K562 (cell line): ENCODE measurements at regions not wholly inside any gene's neighbourhood (a gene's known extent, or its start where the extent isn't known, plus 50 kb on each side); places are given as distances from the start of the nearest gene placed in this dataset.
A peak's percentile ranks its signal among the peaks of the same experiment; 100 is the strongest.
"Not testable (repeated sequence)": the region's sequence is repeated elsewhere in the genome, so short reads cannot be mapped to it uniquely, and the experiment has no call there.

Source experiments
- ATAC-seq: fragments of 200-7000 bp; cut with Tn5 transposase; 3 replicates; pipeline ENCODE4 v1.9.1; 2020; ENCODE audit warnings: moderate library complexity
- BruUV-seq: library from RNA; stranded (reverse); fragments of 400-500 nt; replicated peaks from 2 replicates; lab custom pipeline; 2021; lab: Mats Ljungman, UMichigan
- CTCF ChIA-PET: fragments of 300-600 bp; formaldehyde crosslinking; extraction: SDS; loops from one replicate; lab custom pipeline; 2021; ENCODE audit warnings: low intra/inter-chr PET ratio; lab: Yijun Ruan, JAX
- POLR2A ChIA-PET: fragments of 300-600, 350-650 bp; sonication (Branson Sonifier 250); formaldehyde crosslinking; extraction: SDS; loops from one replicate; lab custom pipeline; 2021; ENCODE audit warnings: antibody characterized with exemption, inconsistent platforms; lab: Yijun Ruan, JAX
- DNase-seq, 4 experiments: peaks; one replicate each; pipeline versions ENCODE4 v3.0.0 to v3.0.0-alpha.2; 2011 to 2018; ENCODE audit warnings: low spot score in 3 of 4, mixed read lengths in 3 of 4; ENCODE audit errors: extremely low read depth in 1 of 4
- FAIRE-seq: peaks from 2 replicates; lab custom pipeline; 2011; peaks lifted over from hg19 to GRCh38; lab: Jason Lieb, UNC
- H2AFZ ChIP-seq: 2 replicates; pipeline ENCODE4 v1.6.0; 2011; ENCODE audit warnings: low read depth, low read length, control low read depth, inconsistent platforms
- H3K27ac ChIP-seq: fragments of 200-600 bp; 3 replicates; pipeline ENCODE4 v1.8.0; 2011; ENCODE audit warnings: low read depth, mild to moderate bottlenecking, control low read depth, inconsistent platforms, low read length, moderate library complexity, mixed read lengths; ENCODE audit errors: extremely low read depth
- H3K27me3 ChIP-seq, 2 experiments: fragments of 300-600 bp in 1 of 2; 2 replicates in 1 of 2; 3 replicates in 1 of 2; pipeline versions ENCODE4 v1.6.0 to v1.8.0; 2011; ENCODE audit warnings: inconsistent platforms in 2 of 2, low read length in 2 of 2, mild to moderate bottlenecking in 1 of 2, mixed read lengths in 1 of 2, moderate library complexity in 1 of 2; ENCODE audit not compliant: control insufficient read depth in 2 of 2, insufficient read depth in 2 of 2
- H3K36me3 ChIP-seq: fragments of 300-600 bp; 3 replicates; pipeline ENCODE4 v1.8.0; 2011; ENCODE audit warnings: mild to moderate bottlenecking, low read length, inconsistent platforms; ENCODE audit not compliant: control insufficient read depth, insufficient read depth
- H3K4me1 ChIP-seq, 2 experiments: fragments of 200-600 bp in 1 of 2; replicated peaks in 1 of 2; 2 replicates in 1 of 2; 3 replicates in 1 of 2; pipeline versions ENCODE4 v1.5.1 to v1.8.0; 2011; ENCODE audit warnings: inconsistent platforms in 2 of 2, low read length in 2 of 2, mild to moderate bottlenecking in 1 of 2, mixed read lengths in 1 of 2, moderate library complexity in 1 of 2; ENCODE audit not compliant: control insufficient read depth in 2 of 2, insufficient read depth in 2 of 2
- H3K4me2 ChIP-seq: 2 replicates; pipeline ENCODE4 v1.6.1; 2011; ENCODE audit warnings: low read length, control low read depth, inconsistent platforms, mixed read lengths; ENCODE audit not compliant: insufficient read depth
- H3K4me3 ChIP-seq: fragments of 200-600 bp; sonication (generic), shearing (Covaris generic); 2 replicates; pipeline ENCODE4 v1.5.1; 2016; ENCODE audit warnings: control low read depth, inconsistent platforms
- H3K79me2 ChIP-seq: fragments of 200-600 bp; 3 replicates; pipeline ENCODE4 v1.8.0; 2011; ENCODE audit warnings: low read length, inconsistent platforms; ENCODE audit not compliant: control insufficient read depth, insufficient read depth
- H3K9ac ChIP-seq, 2 experiments: 2 replicates each; pipeline versions ENCODE4 v1.6.0 to v1.6.1; 2011; ENCODE audit warnings: low read depth in 2 of 2, low read length in 2 of 2, control low read depth in 1 of 2, inconsistent platforms in 1 of 2, mild to moderate bottlenecking in 1 of 2, mixed read lengths in 1 of 2; ENCODE audit not compliant: insufficient read depth in 1 of 2
- H3K9me1 ChIP-seq: one replicate; pipeline ENCODE4 v1.6.0; 2011; ENCODE audit warnings: inconsistent platforms, mild to moderate bottlenecking, low read length, moderate library complexity; ENCODE audit not compliant: control insufficient read depth, insufficient read depth
- H3K9me3 ChIP-seq: replicated peaks from 2 replicates; pipeline ENCODE4 v1.5.1; 2011; ENCODE audit warnings: low read depth, low read length, inconsistent platforms; ENCODE audit not compliant: control insufficient read depth, insufficient read depth
- H4K20me1 ChIP-seq: replicated peaks from 2 replicates; pipeline ENCODE4 v1.6.1; 2011; ENCODE audit warnings: low read length, inconsistent platforms, mixed read lengths; ENCODE audit not compliant: control insufficient read depth, insufficient read depth
- RFX1 ChIP-seq: fragments of 450-650 bp; IDR thresholded peaks from 2 replicates; pipeline ENCODE4 v1.6.1; 2016; ENCODE audit warnings: mild to moderate bottlenecking, moderate library complexity
- ZBTB11 ChIP-seq, 3 experiments: fragments of 200-800 bp in 1 of 3; fragments of 250-450 bp in 1 of 3; fragments of 450-650 bp in 1 of 3; sonication (Bioruptor Pico) in 1 of 3; sonication (Bioruptor generic) in 1 of 3; formaldehyde crosslinking in 1 of 3; IDR thresholded peaks; 2 replicates each; pipeline versions ENCODE4 v1.6.1 to v1.8.0; 2016 to 2022; ENCODE audit warnings: mild to moderate bottlenecking in 2 of 3, missing genetic modification characterization in 2 of 3, missing compliant biosample characterization in 1 of 3, moderate library complexity in 1 of 3
- WGBS: fragments of 100-300 bp; shearing (Covaris generic); methylation state at CpG from one replicate; pipeline ENCODE4 v1.1.6; 2016; ENCODE audit warnings: low coverage, mixed read lengths; ENCODE audit not compliant: insufficient coverage; ENCODE audit errors: missing lambda C conversion rate; 5-methylcytosine and 5-hydroxymethylcytosine counted together
- in situ Hi-C: fragments of 300-500 bp; cut with MboI; formaldehyde crosslinking; loops from 4 replicates; pipeline ENCODE4 v1.15.0; 2018; ENCODE audit warnings: inconsistent platforms, mixed read lengths
- intact Hi-C: fragments of 100-400 bp; cut with micrococcal nuclease; formaldehyde crosslinking; loops from 2 replicates; pipeline ENCODE4 v1.14.2; 2022

GRCh38 chr12:34262140-34262539 is 239.8 kb downstream of the ALG10 start:
- intact Hi-C loops, POLR2A ChIA-PET, DNase-seq: not testable (repeated sequence)

GRCh38 chr12:34264110-34264509 is 241.8 kb downstream of the ALG10 start:
- no TSS peak for BruUV-seq
- no peaks in the 10 kb centered on the region for H3K36me3 ChIP-seq
- peak; percentile 35; the same call in 1 of the 2 replicates for TF ChIP-seq RFX1
- no peak for TF ChIP-seq ZBTB11 (CRISPR knock-in tag; IDR thresholded peaks at IDR 0.05)
- whole genome bisulfite sequencing, result 9% methylated on average over 14 of the region's 14 CpGs
- FAIRE-seq, result peak; percentile 99
- no peak overlapping the region for H3K9ac ChIP-seq
- no peak overlapping the region for H3K4me2 ChIP-seq
- H3K27me3 ChIP-seq, result 0 out of 5 replicates have a peak, but pooled peaks cover 0 to 5% of the 10 kb centered on the region in 2 experiments
- POLR2A ChIA-PET, result no interaction called here
- H3K79me2 ChIP-seq, result no peaks in the 10 kb centered on the region
- ATAC-seq, result no peak
- H3K9me1 ChIP-seq, result no peaks in the 10 kb centered on the region
- intact Hi-C loops, result no loop called here
- no peaks in the 10 kb centered on the region for H4K20me1 ChIP-seq
- in situ Hi-C loops, result no loop called here
- no peak for DNase-seq
- H3K4me3 ChIP-seq, result no peak overlapping the region
- no peaks in the 10 kb centered on the region for H3K9me3 ChIP-seq
- H2AFZ ChIP-seq, result no peak overlapping the region
- no peak overlapping the region for H3K27ac ChIP-seq
- CTCF ChIA-PET, result no interaction called here
- H3K4me1 ChIP-seq, result no peaks in the 10 kb centered on the region

More at GRCh38 chr12:34262140-34262539, 239.8 kb downstream of the ALG10 start:
- H3K9me3 ChIP-seq, H3K4me1 ChIP-seq, H3K9ac ChIP-seq, H3K4me3 ChIP-seq, ATAC-seq, H3K9me1 ChIP-seq, FAIRE-seq, H2AFZ ChIP-seq, BruUV-seq, H3K4me2 ChIP-seq, H3K36me3 ChIP-seq, CTCF ChIA-PET, H3K27me3 ChIP-seq, H3K27ac ChIP-seq, H3K79me2 ChIP-seq, in situ Hi-C loops, H4K20me1 ChIP-seq: not testable (repeated sequence)
- WGBS, result 11% methylated on average over 11 of the region's 11 CpGs

- CTCF ChIA-PET, H4K20me1 ChIP-seq, BruUV-seq, FAIRE-seq, H3K79me2 ChIP-seq, H3K27ac ChIP-seq, POLR2A ChIA-PET, H3K36me3 ChIP-seq, in situ Hi-C loops, H2AFZ ChIP-seq, DNase-seq, intact Hi-C loops, H3K4me3 ChIP-seq, H3K4me1 ChIP-seq, H3K9ac ChIP-seq, H3K9me3 ChIP-seq, H3K27me3 ChIP-seq, H3K9me1 ChIP-seq, ATAC-seq, H3K4me2 ChIP-seq: not testable (repeated sequence)
- 2% methylated on average over 4 of the region's 4 CpGs for WGBS
These were observed 251.4 kb downstream of the ALG10 start for GRCh38 chr12:34273703-34274102.
